HepG2 (cell line): ENCODE measurements at regions not wholly inside any gene's neighbourhood (a gene's known extent, or its start where the extent isn't known, plus 50 kb on each side); places are given as distances from the start of the nearest gene placed in this dataset.

ENCODE experiments used
- ARNT2 ChIP-seq: sonication (generic); formaldehyde crosslinking; IDR thresholded peaks from 2 replicates; pipeline ENCODE4 v1.8.0; 2022; ENCODE audit warnings: mild to moderate bottlenecking, low read depth, missing genetic modification reagents, moderate library complexity
- CENPBD1 ChIP-seq: sonication (generic); formaldehyde crosslinking; IDR thresholded peaks from 2 replicates; pipeline ENCODE4 v1.8.0; 2022; ENCODE audit warnings: missing genetic modification reagents, low read depth, mild to moderate bottlenecking, borderline replicate concordance
- DNMT3B ChIP-seq: conservative IDR thresholded peaks from 2 replicates; pipeline ENCODE4 v1.6.1; 2016; ENCODE audit warnings: missing biosample characterization, control low read depth
- FOXC1 ChIP-seq: sonication (generic); formaldehyde crosslinking; IDR thresholded peaks from 2 replicates; pipeline ENCODE4 v1.8.0; 2022; ENCODE audit warnings: mild to moderate bottlenecking, missing genetic modification reagents, borderline replicate concordance
- FOXK1 ChIP-seq: sonication (generic); formaldehyde crosslinking; IDR thresholded peaks from 2 replicates; pipeline ENCODE4 v1.4.0; 2020; ENCODE audit warnings: low read depth, missing genetic modification reagents, borderline replicate concordance
- FOXK2 ChIP-seq: fragments of 450-650 bp; IDR thresholded peaks from 2 replicates; pipeline ENCODE4 v1.6.1; 2016
- HOXA9 ChIP-seq: sonication (generic); formaldehyde crosslinking; IDR thresholded peaks from 2 replicates; pipeline ENCODE4 v1.8.1; 2022; ENCODE audit warnings: missing genetic modification reagents, mild to moderate bottlenecking, moderate library complexity, borderline replicate concordance
- KLF15 ChIP-seq: sonication (generic); formaldehyde crosslinking; IDR thresholded peaks from 2 replicates; pipeline ENCODE4 v1.8.1; 2023; ENCODE audit warnings: borderline replicate concordance, mild to moderate bottlenecking, inconsistent platforms, missing genetic modification reagents, mixed read lengths
- MATR3 ChIP-seq: sonication (generic); formaldehyde crosslinking; IDR thresholded peaks from 2 replicates; pipeline ENCODE4 v1.4.0; 2020; ENCODE audit warnings: missing genetic modification reagents
- MAZ ChIP-seq, 2 experiments: sonication (generic) in 1 of 2; formaldehyde crosslinking in 1 of 2; IDR thresholded peaks; 2 replicates each; pipeline versions ENCODE4 v1.5.0 to v1.6.1; 2012 to 2020; ENCODE audit warnings: low read depth in 2 of 2, mild to moderate bottlenecking in 2 of 2, borderline replicate concordance in 1 of 2, improper control_type of control experiment in 1 of 2, low read length in 1 of 2, missing genetic modification reagents in 1 of 2, moderate library complexity in 1 of 2
- MTF2 ChIP-seq: sonication (generic); formaldehyde crosslinking; IDR thresholded peaks from 2 replicates; pipeline ENCODE4 v1.5.0; 2020; ENCODE audit warnings: missing genetic modification reagents, borderline replicate concordance
- ONECUT2 ChIP-seq: sonication (generic); formaldehyde crosslinking; IDR thresholded peaks from 2 replicates; pipeline ENCODE4 v1.4.0; 2020; ENCODE audit warnings: missing genetic modification reagents
- SKIL ChIP-seq: sonication (generic); formaldehyde crosslinking; IDR thresholded peaks from 2 replicates; pipeline ENCODE4 v1.8.0; 2022; ENCODE audit warnings: missing genetic modification reagents, mild to moderate bottlenecking, moderate library complexity, borderline replicate concordance
- STAT5B ChIP-seq: sonication (generic); formaldehyde crosslinking; IDR thresholded peaks from 2 replicates; pipeline ENCODE4 v1.4.0; 2020; ENCODE audit warnings: missing genetic modification reagents
- SUZ12 ChIP-seq: fragments of 150-350 bp; IDR thresholded peaks from 2 replicates; pipeline ENCODE4 v1.6.1; 2014; ENCODE audit warnings: low read depth, low read length
- TFE3 ChIP-seq: IDR thresholded peaks from 2 replicates; pipeline ENCODE4 v1.6.1; 2016
- TRIM24 ChIP-seq: sonication (generic); formaldehyde crosslinking; IDR thresholded peaks from 2 replicates; pipeline ENCODE4 v1.8.0; 2022; ENCODE audit warnings: mild to moderate bottlenecking, missing genetic modification reagents
- ZBTB25 ChIP-seq: IDR thresholded peaks from 2 replicates; pipeline ENCODE4 v1.6.1; 2018; ENCODE audit warnings: missing genetic modification reagents
- ZBTB42 ChIP-seq: sonication (generic); formaldehyde crosslinking; IDR thresholded peaks from 2 replicates; pipeline ENCODE4 v1.5.0; 2020; ENCODE audit warnings: mild to moderate bottlenecking, missing genetic modification reagents
- ZC3H13 ChIP-seq: sonication (generic); formaldehyde crosslinking; IDR thresholded peaks from 2 replicates; pipeline ENCODE4 v1.8.1; 2023; ENCODE audit warnings: mild to moderate bottlenecking, missing genetic modification reagents, moderate library complexity
- ZNF143 ChIP-seq: sonication (generic); formaldehyde crosslinking; IDR thresholded peaks from 2 replicates; pipeline ENCODE4 v1.4.0; 2020; ENCODE audit warnings: missing genetic modification reagents
- ZNF263 ChIP-seq: sonication (generic); formaldehyde crosslinking; IDR thresholded peaks from 2 replicates; pipeline ENCODE4 v1.4.0; 2020; ENCODE audit warnings: missing genetic modification reagents
- ZNF276 ChIP-seq: sonication (generic); formaldehyde crosslinking; IDR thresholded peaks from 2 replicates; pipeline ENCODE4 v1.4.0; 2020; ENCODE audit warnings: mild to moderate bottlenecking, low read depth, missing genetic modification reagents
- ZNF530 ChIP-seq: sonication (generic); formaldehyde crosslinking; IDR thresholded peaks from 2 replicates; pipeline ENCODE4 v1.5.0; 2020; ENCODE audit warnings: low read depth, mild to moderate bottlenecking, missing genetic modification reagents
- ZNF605 ChIP-seq: sonication (generic); formaldehyde crosslinking; IDR thresholded peaks from 2 replicates; pipeline ENCODE4 v1.8.0; 2022; ENCODE audit warnings: mild to moderate bottlenecking, missing genetic modification reagents
- ZZZ3 ChIP-seq: sonication (generic); formaldehyde crosslinking; IDR thresholded peaks from 2 replicates; pipeline ENCODE4 v1.4.0; 2020; ENCODE audit warnings: missing genetic modification reagents, mild to moderate bottlenecking, borderline replicate concordance

GRCh38 chr3:30289324-30289723 is 317.1 kb upstream of the TGFBR2 start (continued):
- TF ChIP-seq ZNF276, result no peak
- TF ChIP-seq TFE3 (CRISPR knock-in tag), result peak; percentile 57
- TF ChIP-seq MAZ (IDR thresholded peaks at IDR 0.05; ENCODE audit: borderline replicate concordance, low read depth, low read length), result no peak
- TF ChIP-seq MAZ (CRISPR knock-in tag; IDR thresholded peaks at IDR 0.05; ENCODE audit: low read depth), result no peak
- no peak for TF ChIP-seq STAT5B (CRISPR knock-in tag)
- no peak for TF ChIP-seq ZNF605
- no peak for TF ChIP-seq ARNT2 (CRISPR knock-in tag)
- 0 out of 2 replicates have a peak, but pooled peaks have one; percentile 51 for TF ChIP-seq FOXK1
- no peak for TF ChIP-seq ZC3H13 (CRISPR knock-in tag)
- no peak for TF ChIP-seq HOXA9 (CRISPR knock-in tag)
- TF ChIP-seq MTF2 (CRISPR knock-in tag), result no peak
- TF ChIP-seq ZBTB42 (CRISPR knock-in tag), result no peak
- TF ChIP-seq DNMT3B (CRISPR knock-in tag), result 0 out of 2 replicates have a peak, but pooled peaks have one; percentile 26
- TF ChIP-seq ONECUT2 (CRISPR knock-in tag), result no peak
- TF ChIP-seq FOXK2, result no peak
- no peak for TF ChIP-seq FOXC1 (CRISPR knock-in tag)
- no peak for TF ChIP-seq TRIM24 (CRISPR knock-in tag)
- TF ChIP-seq CENPBD1 (CRISPR knock-in tag), result no peak
- TF ChIP-seq ZNF263 (CRISPR knock-in tag), result no peak
- no peak for TF ChIP-seq ZNF143 (CRISPR knock-in tag)
- TF ChIP-seq SUZ12, result no peak
- no peak for TF ChIP-seq ZBTB25 (CRISPR knock-in tag)
- no peak for TF ChIP-seq MATR3 (CRISPR knock-in tag)
- no peak for TF ChIP-seq ZZZ3
- no peak for TF ChIP-seq SKIL (CRISPR knock-in tag)
- no peak for TF ChIP-seq KLF15
- TF ChIP-seq ZNF530 (CRISPR knock-in tag), result no peak
